H9 (cell line): ENCODE measurements at regions not wholly inside any gene's neighbourhood (a gene's known extent, or its start where the extent isn't known, plus 50 kb on each side); places are given as distances from the start of the nearest gene placed in this dataset.

Experiments used
- DNase-seq: peaks from one replicate; pipeline ENCODE4 v3.0.0-alpha.2; 2017
- H2AFZ ChIP-seq: one replicate; pipeline ENCODE4 v1.6.1; 2013; ENCODE audit warnings: mild to moderate bottlenecking, low read length, control low read depth, moderate library complexity
- H2AK5ac ChIP-seq: 2 replicates; pipeline ENCODE4 v1.6.1; 2013; ENCODE audit warnings: low read length, control low read depth, mixed read lengths; ENCODE audit not compliant: insufficient read length
- H2BK120ac ChIP-seq: one replicate; pipeline ENCODE4 v1.6.1; 2013; ENCODE audit warnings: low read depth, mild to moderate bottlenecking, low read length, control low read depth, inconsistent platforms; ENCODE audit not compliant: poor library complexity, severe bottlenecking
- H2BK12ac ChIP-seq: 2 replicates; pipeline ENCODE4 v1.6.1; 2013; ENCODE audit warnings: low read length, control low read depth, mixed read lengths, low read depth; ENCODE audit not compliant: insufficient read length
- H2BK15ac ChIP-seq: 2 replicates; pipeline ENCODE4 v1.6.1; 2013; ENCODE audit warnings: low read depth, low read length, control low read depth
- H2BK20ac ChIP-seq: one replicate; pipeline ENCODE4 v1.6.1; 2013; ENCODE audit warnings: low read depth, mild to moderate bottlenecking, low read length, control low read depth, inconsistent platforms; ENCODE audit not compliant: poor library complexity, severe bottlenecking
- H2BK5ac ChIP-seq: 2 replicates; pipeline ENCODE4 v1.6.1; 2013; ENCODE audit warnings: low read length, control low read depth, mixed read lengths; ENCODE audit not compliant: insufficient read length
- H3K14ac ChIP-seq: 2 replicates; pipeline ENCODE4 v1.6.1; 2013; ENCODE audit warnings: low read length, control low read depth; ENCODE audit not compliant: insufficient read depth
- H3K18ac ChIP-seq: 2 replicates; pipeline ENCODE4 v1.6.1; 2013; ENCODE audit warnings: low read depth, mild to moderate bottlenecking, mixed read lengths, low read length, control low read depth; ENCODE audit not compliant: insufficient read length
- H3K23ac ChIP-seq: 2 replicates; pipeline ENCODE4 v1.6.1; 2013; ENCODE audit warnings: low read length, control low read depth, mixed read lengths, low read depth; ENCODE audit not compliant: insufficient read length
- H3K23me2 ChIP-seq: 2 replicates; pipeline ENCODE4 v1.6.1; 2013; ENCODE audit warnings: low read depth, mild to moderate bottlenecking, mixed read lengths, low read length, control low read depth; ENCODE audit not compliant: insufficient read length, poor library complexity, severe bottlenecking
- H3K27ac ChIP-seq: 2 replicates; pipeline ENCODE4 v1.5.1; 2013; ENCODE audit warnings: low read length, control low read depth, mixed read lengths, low read depth; ENCODE audit not compliant: insufficient read length
- H3K27me3 ChIP-seq: 2 replicates; pipeline ENCODE4 v1.6.1; 2013; ENCODE audit warnings: low read length, control low read depth, inconsistent platforms; ENCODE audit not compliant: insufficient read depth
- H3K4ac ChIP-seq: 2 replicates; pipeline ENCODE4 v1.6.1; 2013; ENCODE audit warnings: low read depth, mild to moderate bottlenecking, control low read depth, inconsistent platforms, low read length, moderate library complexity
- H3K4me1 ChIP-seq: 2 replicates; pipeline ENCODE4 v1.6.1; 2013; ENCODE audit warnings: low read length, control low read depth, inconsistent platforms; ENCODE audit not compliant: insufficient read depth
- H3K4me2 ChIP-seq: 2 replicates; pipeline ENCODE4 v1.6.1; 2013; ENCODE audit warnings: low read length, control low read depth, mixed read lengths; ENCODE audit not compliant: insufficient read length, insufficient read depth
- H3K56ac ChIP-seq: 2 replicates; pipeline ENCODE4 v1.6.1; 2013; ENCODE audit warnings: low read depth, mild to moderate bottlenecking, mixed read lengths, low read length, control low read depth; ENCODE audit not compliant: insufficient read length
- H3K79me1 ChIP-seq: 2 replicates; pipeline ENCODE4 v1.6.1; 2013; ENCODE audit warnings: low read depth, mild to moderate bottlenecking, moderate library complexity, low read length, control low read depth, inconsistent platforms; ENCODE audit not compliant: insufficient read depth, poor library complexity, severe bottlenecking
- H3K79me2 ChIP-seq: 2 replicates; pipeline ENCODE4 v1.6.1; 2013; ENCODE audit warnings: low read length, control low read depth, inconsistent platforms; ENCODE audit not compliant: insufficient read depth
- H3K9ac ChIP-seq: 2 replicates; pipeline ENCODE4 v1.6.1; 2013; ENCODE audit warnings: low read length, control low read depth, mixed read lengths; ENCODE audit not compliant: insufficient read length; ENCODE audit errors: extremely low read depth
- H3K9me3 ChIP-seq: one replicate; pipeline ENCODE4 v1.6.1; 2013; ENCODE audit warnings: low read depth, low read length, inconsistent platforms; ENCODE audit not compliant: control insufficient read depth
- H3T11ph ChIP-seq: one replicate; pipeline ENCODE4 v1.6.1; 2013; ENCODE audit warnings: mild to moderate bottlenecking, low read length, control low read depth, inconsistent platforms
- H4K20me1 ChIP-seq: one replicate; pipeline ENCODE4 v1.6.1; 2013; ENCODE audit not compliant: control insufficient read depth, insufficient read length, insufficient read depth
- H4K5ac ChIP-seq: 2 replicates; pipeline ENCODE4 v1.6.1; 2013; ENCODE audit warnings: low read depth, mild to moderate bottlenecking, mixed read lengths, low read length, control low read depth; ENCODE audit not compliant: insufficient read length
- H4K8ac ChIP-seq: replicated peaks from 2 replicates; pipeline ENCODE4 v1.6.1; 2013; ENCODE audit warnings: low read length, control low read depth, mixed read lengths, low read depth; ENCODE audit not compliant: insufficient read length
- H4K91ac ChIP-seq: 2 replicates; pipeline ENCODE4 v1.6.1; 2013; ENCODE audit warnings: low read depth, mild to moderate bottlenecking, moderate library complexity, mixed read lengths, low read length, control low read depth; ENCODE audit not compliant: insufficient read length
- H3K27ac Mint-ChIP-seq, 3 experiments: 2 replicates in 2 of 3; 3 replicates in 1 of 3; pipeline ENCODE4 v1.8.0; 2020 to 2021; ENCODE audit warnings: mixed read lengths in 3 of 3, mild to moderate bottlenecking in 1 of 3, moderate library complexity in 1 of 3
- H3K27me3 Mint-ChIP-seq: 2 replicates; pipeline ENCODE4 v1.8.0; 2021; ENCODE audit warnings: low read depth, mild to moderate bottlenecking, moderate library complexity, mixed read lengths
- H3K36me3 Mint-ChIP-seq, 3 experiments: 2 replicates in 2 of 3; 3 replicates in 1 of 3; pipeline ENCODE4 v1.8.0; 2020 to 2021; ENCODE audit warnings: low read depth in 3 of 3, mixed read lengths in 3 of 3; ENCODE audit not compliant: insufficient read depth in 1 of 3
- H3K4me1 Mint-ChIP-seq, 2 experiments: 2 replicates each; pipeline ENCODE4 v1.8.0; 2020; ENCODE audit warnings: mixed read lengths in 2 of 2
- H3K4me3 Mint-ChIP-seq, 2 experiments: 2 replicates in 1 of 2; 3 replicates in 1 of 2; pipeline ENCODE4 v1.8.0; 2020 to 2021; ENCODE audit warnings: mild to moderate bottlenecking in 2 of 2, mixed read lengths in 2 of 2, moderate library complexity in 1 of 2
- H3K9me3 Mint-ChIP-seq, 2 experiments: 2 replicates in 1 of 2; 3 replicates in 1 of 2; pipeline ENCODE4 v1.8.0; 2020; ENCODE audit warnings: mild to moderate bottlenecking in 2 of 2, mixed read lengths in 2 of 2, moderate library complexity in 1 of 2
- WGBS: extraction: QIAGEN DNeasy Blood & Tissue Kit; methylation state at CpG from one replicate; pipeline ENCODE4 v1.1.7; 2013; ENCODE audit warnings: missing lambda C conversion rate, low lambda C conversion rate, mixed read lengths; ENCODE audit not compliant: insufficient read length; ENCODE audit errors: extremely low coverage; 5-methylcytosine and 5-hydroxymethylcytosine counted together
- TF ChIP-seq, protein P1 (sequence below): fragments of 200-600 bp; sonication (generic); conservative IDR thresholded peaks from 3 replicates; pipeline ENCODE4 v1.8.0; 2021; ENCODE audit warnings: antibody characterized with exemption, mild to moderate bottlenecking

DNA sequence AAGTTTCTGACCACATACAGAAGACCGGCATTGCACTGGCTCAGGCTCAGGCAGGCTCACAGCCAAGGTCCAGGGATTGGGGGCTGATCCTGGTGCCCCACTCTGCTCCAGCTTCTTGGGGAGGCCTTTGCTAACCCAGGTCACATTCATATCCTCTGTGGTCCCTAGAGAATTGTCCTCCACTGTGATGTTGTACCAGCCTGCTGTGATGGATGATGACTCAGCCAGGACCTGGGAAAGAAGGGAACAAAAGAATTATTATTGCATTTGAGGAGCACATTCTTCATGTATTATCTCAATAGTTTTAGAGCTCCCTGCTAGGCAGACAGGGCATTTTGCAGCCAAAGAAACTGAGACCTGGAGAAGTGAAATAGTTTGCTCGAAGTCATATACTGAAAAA, 114.3 kb upstream of the ETV3 start:
- H3K18ac ChIP-seq, result no peak overlapping the region
- Mint-ChIP-seq H3K36me3 (peaks cover 10 to 26% (median 12%) of the 10 kb centered on the region in 3 experiments), H3K27ac (no peak overlapping the region), H3K4me3 (no peak overlapping the region), H3K9me3 (peaks cover 31 to 34% of the 10 kb centered on the region in 2 experiments), H3K4me1 (no peaks in the 10 kb centered on the region), H3K27me3 (peaks cover 13% of the 10 kb centered on the region)
- no peaks in the 10 kb centered on the region for H3K27me3 ChIP-seq
- no peak overlapping the region for H3K56ac ChIP-seq
- no peak overlapping the region for H2AK5ac ChIP-seq
- TF ChIP-seq, protein P1, sequence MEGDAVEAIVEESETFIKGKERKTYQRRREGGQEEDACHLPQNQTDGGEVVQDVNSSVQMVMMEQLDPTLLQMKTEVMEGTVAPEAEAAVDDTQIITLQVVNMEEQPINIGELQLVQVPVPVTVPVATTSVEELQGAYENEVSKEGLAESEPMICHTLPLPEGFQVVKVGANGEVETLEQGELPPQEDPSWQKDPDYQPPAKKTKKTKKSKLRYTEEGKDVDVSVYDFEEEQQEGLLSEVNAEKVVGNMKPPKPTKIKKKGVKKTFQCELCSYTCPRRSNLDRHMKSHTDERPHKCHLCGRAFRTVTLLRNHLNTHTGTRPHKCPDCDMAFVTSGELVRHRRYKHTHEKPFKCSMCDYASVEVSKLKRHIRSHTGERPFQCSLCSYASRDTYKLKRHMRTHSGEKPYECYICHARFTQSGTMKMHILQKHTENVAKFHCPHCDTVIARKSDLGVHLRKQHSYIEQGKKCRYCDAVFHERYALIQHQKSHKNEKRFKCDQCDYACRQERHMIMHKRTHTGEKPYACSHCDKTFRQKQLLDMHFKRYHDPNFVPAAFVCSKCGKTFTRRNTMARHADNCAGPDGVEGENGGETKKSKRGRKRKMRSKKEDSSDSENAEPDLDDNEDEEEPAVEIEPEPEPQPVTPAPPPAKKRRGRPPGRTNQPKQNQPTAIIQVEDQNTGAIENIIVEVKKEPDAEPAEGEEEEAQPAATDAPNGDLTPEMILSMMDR, result no peak
- H3K4ac ChIP-seq, result no peak overlapping the region
- no peak overlapping the region for H2BK20ac ChIP-seq
- H4K5ac ChIP-seq, result no peak overlapping the region
- no peak overlapping the region for H3T11ph ChIP-seq
- no peak overlapping the region for H3K23ac ChIP-seq
- H2BK120ac ChIP-seq, result no peak overlapping the region
- no peak for DNase-seq
- no peaks in the 10 kb centered on the region for H3K79me1 ChIP-seq
- H3K79me2 ChIP-seq, result no peaks in the 10 kb centered on the region
- no peaks in the 10 kb centered on the region for H3K23me2 ChIP-seq
- no peak overlapping the region for H2BK12ac ChIP-seq
- no CpG with 5 or more reads among the region's 2 CpGs for WGBS
- H3K9ac ChIP-seq, result no peak overlapping the region
- H3K27ac ChIP-seq, result no peak overlapping the region
- H2AFZ ChIP-seq, result no peak overlapping the region
- H3K9me3 ChIP-seq, result peaks cover 11% of the 10 kb centered on the region
- H3K4me1 ChIP-seq, result no peaks in the 10 kb centered on the region
- H3K14ac ChIP-seq, result no peak overlapping the region
- no peak overlapping the region for H2BK5ac ChIP-seq
- no peaks in the 10 kb centered on the region for H4K20me1 ChIP-seq
- no peak overlapping the region for H2BK15ac ChIP-seq
- no peak overlapping the region for H4K91ac ChIP-seq
- no peak overlapping the region for H4K8ac ChIP-seq
- H3K4me2 ChIP-seq, result no peak overlapping the region
